ENCODE measurements at regions not wholly inside any gene's neighbourhood (a gene's known extent, or its start where the extent isn't known, plus 50 kb on each side); places are given as distances from the start of the nearest gene placed in this dataset.
"Not testable (repeated sequence)": the region's sequence is repeated elsewhere in the genome, so short reads cannot be mapped to it uniquely, and the experiment has no call there.

GRCh38 chr1:148679050-148679786 lies 69.4 kb upstream of the NUDT4B start:
- H3K4me3 ChIP-seq: peak overlapping the region; percentile 68

GRCh38 chr1:148679787-148680326 lies 68.7 kb upstream of the NUDT4B start:
- not testable (repeated sequence) for H3K9me3 ChIP-seq, H3K36me3 ChIP-seq, H3K27ac ChIP-seq, H3K4me1 ChIP-seq, H3K9ac ChIP-seq, H3K27me3 ChIP-seq, H4K20me1 ChIP-seq, H3K4me3 ChIP-seq, H3K4me2 ChIP-seq

More at GRCh38 chr1:148679050-148679786, 69.4 kb upstream of the NUDT4B start:
- H3K4me1 ChIP-seq, H3K27me3 ChIP-seq, H4K20me1 ChIP-seq, H3K27ac ChIP-seq, H3K36me3 ChIP-seq, H3K9ac ChIP-seq, H3K9me3 ChIP-seq: not testable (repeated sequence)
- H3K4me2 ChIP-seq: 0 out of 2 replicates have a peak overlapping the region, but pooled peaks have one; percentile 45

GRCh38 chr1:148686735-148687134 lies 61.8 kb upstream of the NUDT4B start:
- not testable (repeated sequence) for H3K27ac ChIP-seq, H3K4me3 ChIP-seq

DNA sequence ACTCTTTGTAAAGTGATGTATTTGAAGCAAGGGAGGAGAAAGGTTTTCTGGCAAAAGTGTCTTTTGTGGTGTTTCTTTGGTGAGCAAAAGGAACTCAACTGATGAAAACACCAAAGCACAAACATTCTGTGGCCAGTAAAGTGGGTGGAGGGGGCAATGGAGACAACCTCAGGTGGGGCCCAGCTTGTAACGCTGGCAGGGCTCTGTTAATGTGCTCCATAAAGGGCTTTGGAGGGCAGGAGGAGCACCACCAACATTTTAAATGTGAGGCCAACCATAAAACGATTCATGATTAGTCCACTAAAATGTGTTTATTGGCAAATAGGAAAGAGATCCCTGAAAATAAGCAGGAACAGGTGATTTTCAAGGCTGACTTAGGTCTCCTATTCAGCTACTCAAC lies 61.2 kb upstream of the NUDT4B start:
- H3K9me3 ChIP-seq, H3K4me1 ChIP-seq, H3K4me3 ChIP-seq, H3K36me3 ChIP-seq, H3K4me2 ChIP-seq, H3K27ac ChIP-seq, H4K20me1 ChIP-seq, H3K9ac ChIP-seq, H3K27me3 ChIP-seq: not testable (repeated sequence)

More at GRCh38 chr1:148686735-148687134, 61.8 kb upstream of the NUDT4B start:
- H3K27me3 ChIP-seq, H3K36me3 ChIP-seq, H3K4me2 ChIP-seq, H3K4me1 ChIP-seq, H3K9me3 ChIP-seq, H4K20me1 ChIP-seq, H3K9ac ChIP-seq: not testable (repeated sequence)

Data from BLaER1 (cell line).